ENCODE measurements at regions not wholly inside any gene's neighbourhood (a gene's known extent, or its start where the extent isn't known, plus 50 kb on each side); places are given as distances from the start of the nearest gene placed in this dataset.

- H3K4me3 ChIP-seq (ENCODE audit: low read depth, low read length), result no peak overlapping the region
- no peaks in the 10 kb centered on the region for H3K4me1 Mint-ChIP-seq (ENCODE audit: low read depth, unreplicated experiment)
- no peak for TF ChIP-seq CTCF (IDR thresholded peaks at IDR 0.05; ENCODE audit: insufficient read depth in 1 of 2, low read depth in 1 of 2, low read length in 1 of 2, severe bottlenecking in 1 of 2, unreplicated experiment in 1 of 2)
- no peak overlapping the region for H3K27ac Mint-ChIP-seq (ENCODE audit: unreplicated experiment)
- H3K9me3 ChIP-seq, result no peaks in the 10 kb centered on the region
- no peaks in the 10 kb centered on the region for H3K36me3 Mint-ChIP-seq (ENCODE audit: insufficient read depth, unreplicated experiment)
- no peak overlapping the region for H3K4me3 Mint-ChIP-seq (ENCODE audit: unreplicated experiment)
- no peaks in the 10 kb centered on the region for H3K27me3 ChIP-seq (replicated peaks; ENCODE audit: control insufficient read depth, insufficient read depth, low read length)
- POLR2A ChIA-PET, result no interaction called here
- no peaks in the 10 kb centered on the region for H3K9me3 Mint-ChIP-seq (ENCODE audit: unreplicated experiment)
- no peaks in the 10 kb centered on the region for H3K36me3 ChIP-seq (ENCODE audit: control insufficient read depth, insufficient read depth, low read length)
- H3K27me3 Mint-ChIP-seq (ENCODE audit: insufficient read depth, unreplicated experiment), result peaks cover 10% of the 10 kb centered on the region
- no peak for DNase-seq
- intact Hi-C loops (cut with micrococcal nuclease; ENCODE audit: unreplicated experiment), result no loop called here
- no peaks in the 10 kb centered on the region for H3K4me1 ChIP-seq
- no TSS peak for BruUV-seq (replicated peaks)
- CTCF ChIA-PET, result no interaction called here
These were observed 179.5 kb upstream of the AKR1E2 start for GRCh38 chr10:4646547-4646946.

DNA sequence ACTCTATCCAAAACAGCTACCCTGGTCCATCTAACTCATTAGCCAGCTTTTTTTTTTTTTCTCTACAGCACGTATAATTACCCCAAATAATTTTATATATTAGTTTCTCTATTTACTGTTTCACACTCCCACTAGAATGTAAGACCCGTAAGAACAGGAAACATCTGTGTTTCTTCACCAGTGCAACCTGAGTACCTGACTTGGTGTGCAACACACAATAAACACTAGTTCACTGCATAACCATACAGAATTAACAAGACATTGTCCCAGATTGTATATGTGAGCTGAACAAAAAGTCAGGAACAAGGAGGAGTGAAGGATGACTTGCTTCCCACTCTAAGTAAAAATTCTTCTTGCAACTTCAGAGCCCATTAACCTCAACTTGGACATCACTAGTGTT, 180.2 kb upstream of the AKR1E2 start:
- H3K9me3 ChIP-seq, result no peaks in the 10 kb centered on the region
- ChIA-PET POLR2A (no interaction called here), CTCF (no interaction called here)
- H3K9me3 Mint-ChIP-seq (ENCODE audit: unreplicated experiment), result no peaks in the 10 kb centered on the region
- H3K4me3 Mint-ChIP-seq (ENCODE audit: unreplicated experiment), result no peak overlapping the region
- H3K4me1 Mint-ChIP-seq (ENCODE audit: low read depth, unreplicated experiment), result no peaks in the 10 kb centered on the region
- H3K4me1 ChIP-seq, result no peaks in the 10 kb centered on the region
- TF ChIP-seq CTCF (IDR thresholded peaks at IDR 0.05; ENCODE audit: insufficient read depth in 1 of 2, low read depth in 1 of 2, low read length in 1 of 2, severe bottlenecking in 1 of 2, unreplicated experiment in 1 of 2), result no peak
- intact Hi-C loops (cut with micrococcal nuclease; ENCODE audit: unreplicated experiment), result no loop called here
- DNase-seq, result no peak
- no peak overlapping the region for H3K4me3 ChIP-seq (ENCODE audit: low read depth, low read length)
- H3K27ac Mint-ChIP-seq (ENCODE audit: unreplicated experiment), result no peak overlapping the region
- H3K36me3 Mint-ChIP-seq (ENCODE audit: insufficient read depth, unreplicated experiment), result no peaks in the 10 kb centered on the region
- no peaks in the 10 kb centered on the region for H3K27me3 ChIP-seq (replicated peaks; ENCODE audit: control insufficient read depth, insufficient read depth, low read length)
- no peaks in the 10 kb centered on the region for H3K36me3 ChIP-seq (ENCODE audit: control insufficient read depth, insufficient read depth, low read length)
- peaks cover 10% of the 10 kb centered on the region for H3K27me3 Mint-ChIP-seq (ENCODE audit: insufficient read depth, unreplicated experiment)
- BruUV-seq (replicated peaks), result no TSS peak

GRCh38 chr10:4643471-4643870, 182.5 kb upstream of the AKR1E2 start:
- no TSS peak for BruUV-seq (replicated peaks)

More at GRCh38 chr10:4643471-4643870, 182.5 kb upstream of the AKR1E2 start:
- no peak overlapping the region for H3K27ac Mint-ChIP-seq (ENCODE audit: unreplicated experiment)
- DNase-seq, result no peak
- H3K9me3 Mint-ChIP-seq (ENCODE audit: unreplicated experiment), result no peaks in the 10 kb centered on the region
- no peaks in the 10 kb centered on the region for H3K9me3 ChIP-seq
- no peaks in the 10 kb centered on the region for H3K27me3 ChIP-seq (replicated peaks; ENCODE audit: control insufficient read depth, insufficient read depth, low read length)
- peaks cover 6% of the 10 kb centered on the region for H3K27me3 Mint-ChIP-seq (ENCODE audit: insufficient read depth, unreplicated experiment)
- H3K4me3 ChIP-seq (ENCODE audit: low read depth, low read length), result no peak overlapping the region
- intact Hi-C loops (cut with micrococcal nuclease; ENCODE audit: unreplicated experiment), result no loop called here
- H3K4me3 Mint-ChIP-seq (ENCODE audit: unreplicated experiment), result no peak overlapping the region
- POLR2A ChIA-PET, result no interaction called here
- no peaks in the 10 kb centered on the region for H3K4me1 Mint-ChIP-seq (ENCODE audit: low read depth, unreplicated experiment)
- H3K36me3 Mint-ChIP-seq (ENCODE audit: insufficient read depth, unreplicated experiment), result no peaks in the 10 kb centered on the region
- CTCF ChIA-PET, result no interaction called here
- H3K4me1 ChIP-seq, result no peaks in the 10 kb centered on the region
- no peak for TF ChIP-seq CTCF (IDR thresholded peaks at IDR 0.05; ENCODE audit: insufficient read depth in 1 of 2, low read depth in 1 of 2, low read length in 1 of 2, severe bottlenecking in 1 of 2, unreplicated experiment in 1 of 2)
- H3K36me3 ChIP-seq (ENCODE audit: control insufficient read depth, insufficient read depth, low read length), result no peaks in the 10 kb centered on the region
